K562 (cell line): ENCODE measurements at regions not wholly inside any gene's neighbourhood (a gene's known extent, or its start where the extent isn't known, plus 50 kb on each side); places are given as distances from the start of the nearest gene placed in this dataset.

ENCODE experiments used
- ATF1 ChIP-seq, 2 experiments: fragments of 450-650 bp in 1 of 2; IDR thresholded peaks; 2 replicates each; pipeline ENCODE4 v1.6.1; 2016; ENCODE audit warnings: missing compliant biosample characterization in 1 of 2, missing genetic modification characterization in 1 of 2
- CEBPB ChIP-seq: fragments of 450-650 bp; IDR thresholded peaks from 2 replicates; pipeline ENCODE4 v1.6.1; 2016; ENCODE audit warnings: missing genetic modification characterization, missing compliant biosample characterization
- CTCF ChIP-seq, 3 experiments: IDR thresholded peaks in 2 of 3; conservative IDR thresholded peaks in 1 of 3; 2 replicates each; pipeline ENCODE4 v1.5.1; 2011 to 2012; ENCODE audit warnings: low read length in 3 of 3, mild to moderate bottlenecking in 3 of 3, control low read depth in 2 of 3, improper control_type of control experiment in 1 of 3, inconsistent platforms in 1 of 3, low read depth in 1 of 3, mixed read lengths in 1 of 3, moderate library complexity in 1 of 3; ENCODE audit not compliant: insufficient read depth in 2 of 3
- ELF1 ChIP-seq: fragments of 200-800 bp; sonication (Bioruptor generic); IDR thresholded peaks from 2 replicates; pipeline ENCODE4 v1.6.1; 2016; ENCODE audit warnings: missing genetic modification characterization, missing compliant biosample characterization
- MAX ChIP-seq: sonication (generic); formaldehyde crosslinking; IDR thresholded peaks from 2 replicates; pipeline ENCODE4 v1.9.0; 2022; ENCODE audit warnings: mild to moderate bottlenecking, missing genetic modification reagents
- ZBTB26 ChIP-seq: fragments of 450-650 bp; formaldehyde crosslinking; IDR thresholded peaks from 2 replicates; pipeline ENCODE4 v1.4.0; 2022; ENCODE audit warnings: missing genetic modification characterization
- ZNF24 ChIP-seq: fragments of 450-650 bp; IDR thresholded peaks from 2 replicates; pipeline ENCODE4 v1.6.1; 2016
- TF ChIP-seq, protein P1 (sequence below): sonication (generic); formaldehyde crosslinking; IDR thresholded peaks from 2 replicates; pipeline ENCODE4 v1.8.1; 2023; ENCODE audit warnings: mild to moderate bottlenecking, missing genetic modification reagents
- TF ChIP-seq, protein P2 (sequence below), 2 experiments: fragments of 450-650 bp; formaldehyde crosslinking in 1 of 2; IDR thresholded peaks; 2 replicates each; pipeline versions ENCODE4 v1.4.0 to v1.6.1; 2014 to 2020; ENCODE audit warnings: mild to moderate bottlenecking in 2 of 2, borderline replicate concordance in 1 of 2, low read depth in 1 of 2

DNA sequence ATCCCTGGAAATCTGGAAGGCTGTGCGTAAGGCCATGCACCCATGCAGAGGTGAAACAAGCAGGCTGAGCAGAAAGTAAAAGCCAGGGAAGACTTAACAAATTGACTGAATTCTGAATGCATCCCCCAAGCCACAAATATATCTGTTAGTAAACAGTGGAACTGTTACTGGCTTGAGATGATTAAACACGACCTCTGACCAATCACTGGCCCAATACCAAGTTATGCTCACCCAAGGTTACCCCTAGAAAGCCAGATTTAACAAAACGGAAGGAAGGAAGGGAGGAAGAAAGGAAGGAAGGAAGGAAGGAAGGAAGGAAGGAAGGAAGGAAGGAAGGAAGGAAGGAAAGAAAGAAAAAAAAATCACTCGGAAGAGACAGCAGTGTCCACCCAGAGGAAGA is 215.8 kb upstream of the CCNG1 start:
- TF ChIP-seq, protein P1, sequence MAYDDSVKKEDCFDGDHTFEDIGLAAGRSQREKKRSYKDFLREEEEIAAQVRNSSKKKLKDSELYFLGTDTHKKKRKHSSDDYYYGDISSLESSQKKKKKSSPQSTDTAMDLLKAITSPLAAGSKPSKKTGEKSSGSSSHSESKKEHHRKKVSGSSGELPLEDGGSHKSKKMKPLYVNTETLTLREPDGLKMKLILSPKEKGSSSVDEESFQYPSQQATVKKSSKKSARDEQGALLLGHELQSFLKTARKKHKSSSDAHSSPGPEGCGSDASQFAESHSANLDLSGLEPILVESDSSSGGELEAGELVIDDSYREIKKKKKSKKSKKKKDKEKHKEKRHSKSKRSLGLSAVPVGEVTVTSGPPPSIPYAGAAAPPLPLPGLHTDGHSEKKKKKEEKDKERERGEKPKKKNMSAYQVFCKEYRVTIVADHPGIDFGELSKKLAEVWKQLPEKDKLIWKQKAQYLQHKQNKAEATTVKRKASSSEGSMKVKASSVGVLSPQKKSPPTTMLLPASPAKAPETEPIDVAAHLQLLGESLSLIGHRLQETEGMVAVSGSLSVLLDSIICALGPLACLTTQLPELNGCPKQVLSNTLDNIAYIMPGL (CRISPR knock-in tag) = no peak
- TF ChIP-seq ZBTB26 = no peak
- TF ChIP-seq CEBPB = no peak
- no peak for TF ChIP-seq ATF1 (CRISPR knock-in tag; IDR thresholded peaks at IDR 0.05)
- TF ChIP-seq ATF1 (tag; IDR thresholded peaks at IDR 0.05) = no peak
- no peak for TF ChIP-seq MAX (CRISPR knock-in tag)
- TF ChIP-seq CTCF (IDR thresholded peaks at IDR 0.05 in 2 of 3, conservative IDR thresholded peaks at IDR 0.05 in 1 of 3; ENCODE audit: insufficient read depth in 2 of 3, low read depth in 1 of 3, low read length in 3 of 3) = no peak
- TF ChIP-seq, protein P2, sequence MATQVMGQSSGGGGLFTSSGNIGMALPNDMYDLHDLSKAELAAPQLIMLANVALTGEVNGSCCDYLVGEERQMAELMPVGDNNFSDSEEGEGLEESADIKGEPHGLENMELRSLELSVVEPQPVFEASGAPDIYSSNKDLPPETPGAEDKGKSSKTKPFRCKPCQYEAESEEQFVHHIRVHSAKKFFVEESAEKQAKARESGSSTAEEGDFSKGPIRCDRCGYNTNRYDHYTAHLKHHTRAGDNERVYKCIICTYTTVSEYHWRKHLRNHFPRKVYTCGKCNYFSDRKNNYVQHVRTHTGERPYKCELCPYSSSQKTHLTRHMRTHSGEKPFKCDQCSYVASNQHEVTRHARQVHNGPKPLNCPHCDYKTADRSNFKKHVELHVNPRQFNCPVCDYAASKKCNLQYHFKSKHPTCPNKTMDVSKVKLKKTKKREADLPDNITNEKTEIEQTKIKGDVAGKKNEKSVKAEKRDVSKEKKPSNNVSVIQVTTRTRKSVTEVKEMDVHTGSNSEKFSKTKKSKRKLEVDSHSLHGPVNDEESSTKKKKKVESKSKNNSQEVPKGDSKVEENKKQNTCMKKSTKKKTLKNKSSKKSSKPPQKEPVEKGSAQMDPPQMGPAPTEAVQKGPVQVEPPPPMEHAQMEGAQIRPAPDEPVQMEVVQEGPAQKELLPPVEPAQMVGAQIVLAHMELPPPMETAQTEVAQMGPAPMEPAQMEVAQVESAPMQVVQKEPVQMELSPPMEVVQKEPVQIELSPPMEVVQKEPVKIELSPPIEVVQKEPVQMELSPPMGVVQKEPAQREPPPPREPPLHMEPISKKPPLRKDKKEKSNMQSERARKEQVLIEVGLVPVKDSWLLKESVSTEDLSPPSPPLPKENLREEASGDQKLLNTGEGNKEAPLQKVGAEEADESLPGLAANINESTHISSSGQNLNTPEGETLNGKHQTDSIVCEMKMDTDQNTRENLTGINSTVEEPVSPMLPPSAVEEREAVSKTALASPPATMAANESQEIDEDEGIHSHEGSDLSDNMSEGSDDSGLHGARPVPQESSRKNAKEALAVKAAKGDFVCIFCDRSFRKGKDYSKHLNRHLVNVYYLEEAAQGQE (IDR thresholded peaks at IDR 0.05; ENCODE audit: borderline replicate concordance) = no peak
- TF ChIP-seq, protein P2 (CRISPR knock-in tag; IDR thresholded peaks at IDR 0.05; ENCODE audit: low read depth) = no peak
- TF ChIP-seq ELF1 (tag) = no peak
- no peak for TF ChIP-seq ZNF24
